22Rv1 (cell line): ENCODE measurements at regions not wholly inside any gene's neighbourhood (a gene's known extent, or its start where the extent isn't known, plus 50 kb on each side); places are given as distances from the start of the nearest gene placed in this dataset.

ENCODE experiments used
- CTCF ChIP-seq: fragments of 450-650 bp; IDR thresholded peaks from 2 replicates; pipeline ENCODE4 v1.5.1; 2017; ENCODE audit warnings: mild to moderate bottlenecking
- ZFX ChIP-seq: fragments of 450-650 bp; IDR thresholded peaks from 2 replicates; pipeline ENCODE4 v1.6.1; 2017; ENCODE audit warnings: antibody characterized with exemption, borderline replicate concordance

GRCh38 chr5:82917584-82917983 is 159.6 kb downstream of the TMEM167A start:
- TF ChIP-seq CTCF (no peak), ZFX (no peak)
